Hematopoietic multipotent progenitor cell treated with erythropoietin and hydrocortisone succinate and interleukin-3 and kit ligand, for 4 days (in vitro differentiated cells): ENCODE measurements at regions not wholly inside any gene's neighbourhood (a gene's known extent, or its start where the extent isn't known, plus 50 kb on each side); places are given as distances from the start of the nearest gene placed in this dataset.

Source experiments
- DNase-seq: peaks from one replicate; pipeline ENCODE4 v3.0.0-alpha.2; 2015

DNA sequence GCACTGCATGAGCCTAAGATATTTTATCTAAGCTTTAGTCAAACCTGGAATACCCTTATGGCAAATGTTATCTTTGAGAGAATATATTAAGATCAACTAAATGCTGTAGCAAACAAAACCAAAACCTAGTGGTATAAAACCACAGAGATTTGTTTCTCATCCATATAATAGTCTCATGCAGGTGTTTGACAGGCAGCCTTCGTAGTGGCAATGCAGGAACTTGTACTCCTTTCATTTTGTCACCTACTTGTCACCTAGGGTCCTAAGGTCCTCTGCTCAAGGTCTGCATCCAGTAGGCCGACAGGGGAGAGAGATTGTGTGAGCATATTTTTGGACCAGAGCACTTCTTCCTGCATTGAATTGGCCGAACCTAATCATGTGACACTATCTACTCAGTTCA, 352.6 kb downstream of the GPR37 start:
- DNase-seq: no peak

DNA sequence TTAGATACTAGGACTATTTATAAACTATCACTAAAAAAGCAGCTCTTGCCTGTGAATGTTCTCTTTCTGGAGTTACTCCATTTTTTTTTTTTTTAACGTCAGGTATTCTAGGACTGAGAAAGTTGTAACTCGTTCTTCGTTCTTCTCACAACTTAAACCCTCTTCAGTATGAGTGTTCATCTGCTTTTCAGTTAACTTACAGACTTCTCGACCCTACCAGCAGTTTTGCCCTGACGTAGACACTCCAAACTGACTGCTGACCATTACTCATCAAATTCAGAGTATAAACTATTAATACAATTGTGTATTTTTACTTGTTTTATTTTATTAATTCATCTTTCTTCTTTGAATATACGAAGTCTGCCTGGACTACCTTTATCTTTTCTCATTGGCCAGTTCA, 353.1 kb downstream of the GPR37 start:
- DNase-seq: no peak

DNA sequence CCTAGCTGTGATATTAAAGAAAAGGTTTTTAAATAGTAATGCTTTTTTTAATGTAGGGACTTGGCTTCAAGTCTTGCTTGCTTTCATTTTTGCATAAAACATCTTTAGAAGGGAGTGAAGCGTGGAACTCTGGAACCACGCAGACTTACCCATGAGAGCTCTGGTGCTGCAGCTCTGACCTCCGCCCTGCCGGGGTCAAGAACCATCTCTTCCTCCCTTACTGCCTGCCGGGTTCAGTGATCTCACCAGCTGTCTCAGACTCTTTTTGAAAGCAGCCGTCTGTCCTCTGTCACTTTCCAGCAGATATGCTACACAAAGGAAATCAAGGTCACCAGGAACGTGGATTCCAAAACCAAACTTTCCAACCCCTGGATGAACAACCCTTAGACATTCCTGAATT, 353.8 kb downstream of the GPR37 start:
- no peak for DNase-seq

DNA sequence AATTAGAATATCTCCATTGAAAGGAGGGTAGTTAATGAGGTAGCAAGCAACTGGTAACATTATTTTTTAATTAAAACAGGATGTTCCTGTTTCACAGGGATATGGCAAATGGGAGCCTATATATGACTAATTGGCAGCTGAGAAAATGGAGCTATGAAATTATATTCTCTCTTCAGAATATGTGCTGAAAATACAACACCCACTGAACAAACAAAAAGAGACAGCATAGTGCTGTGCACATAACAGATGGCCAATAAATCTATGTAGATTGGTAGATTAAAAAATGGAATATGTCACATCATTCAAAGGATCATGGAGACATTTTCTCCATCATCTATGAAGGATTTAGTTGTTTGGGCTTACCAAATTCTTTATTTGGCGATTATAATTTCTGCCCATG, 362.0 kb downstream of the GPR37 start:
- no peak for DNase-seq

DNA sequence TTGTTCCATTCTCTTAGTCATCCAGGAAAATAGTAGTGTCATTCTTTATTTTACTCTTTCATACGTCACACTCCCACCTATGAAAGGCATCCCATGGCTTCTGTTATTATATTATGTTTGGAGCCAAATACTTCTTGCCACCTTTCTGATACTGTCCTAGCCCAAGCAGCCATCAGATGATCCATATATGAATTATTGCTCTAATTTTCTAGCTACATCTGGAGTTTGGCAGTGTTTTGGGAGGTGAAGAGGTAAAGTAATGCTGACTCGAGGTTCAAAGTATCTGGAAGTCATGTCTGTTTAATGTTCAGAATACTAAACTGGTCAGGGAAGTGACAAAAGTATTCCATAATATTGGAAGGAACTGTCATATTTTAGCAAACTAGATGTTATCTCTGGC, 362.5 kb downstream of the GPR37 start:
- no peak for DNase-seq

DNA sequence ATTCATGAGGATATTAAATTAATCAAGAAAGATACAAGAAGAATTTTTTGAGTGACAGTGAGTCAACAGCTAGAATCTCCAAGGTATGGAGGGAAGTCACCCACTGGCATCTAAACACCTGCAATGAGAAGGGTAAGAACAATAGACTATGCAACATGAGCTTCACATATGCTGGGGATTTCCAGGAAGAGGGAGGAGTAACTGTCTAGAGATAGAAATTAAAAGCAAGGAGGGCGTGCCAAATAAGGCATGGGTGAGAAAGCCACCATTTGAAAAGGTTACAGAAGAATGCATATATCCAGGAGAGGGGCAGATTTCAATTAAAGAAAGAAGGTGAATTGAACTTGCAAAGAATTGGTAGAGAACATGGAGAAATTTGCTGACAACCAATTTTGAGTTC, 365.7 kb downstream of the GPR37 start:
- DNase-seq: no peak

DNA sequence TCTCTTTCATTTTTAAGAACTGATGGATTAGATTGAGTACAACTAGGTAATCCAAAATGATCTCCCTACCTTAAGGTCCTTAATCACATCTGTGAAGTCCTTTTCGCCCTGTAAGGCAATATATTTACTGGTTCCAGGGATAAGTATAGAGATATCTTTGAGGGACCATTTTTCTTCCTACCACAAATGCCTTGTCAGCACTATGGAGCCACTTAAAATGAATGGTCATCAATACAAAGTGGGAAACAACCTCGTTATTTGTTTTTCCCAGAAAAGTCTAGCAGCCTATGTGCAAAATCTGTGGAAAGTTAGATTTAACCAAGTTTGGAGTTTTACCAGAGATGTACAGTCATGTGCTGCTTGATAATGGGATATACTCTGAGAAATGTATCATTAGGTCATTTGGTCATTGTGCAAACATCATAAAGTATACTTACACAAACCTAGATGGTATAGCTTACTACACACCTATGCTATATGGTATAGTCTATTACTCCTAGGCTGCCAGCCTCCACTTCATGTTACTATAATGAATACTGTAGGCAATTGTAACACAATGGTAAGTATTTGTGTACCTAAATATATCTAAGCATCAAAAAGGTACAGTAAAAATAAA, 366.2 kb upstream of the TMEM229A start:
- no peak for DNase-seq

DNA sequence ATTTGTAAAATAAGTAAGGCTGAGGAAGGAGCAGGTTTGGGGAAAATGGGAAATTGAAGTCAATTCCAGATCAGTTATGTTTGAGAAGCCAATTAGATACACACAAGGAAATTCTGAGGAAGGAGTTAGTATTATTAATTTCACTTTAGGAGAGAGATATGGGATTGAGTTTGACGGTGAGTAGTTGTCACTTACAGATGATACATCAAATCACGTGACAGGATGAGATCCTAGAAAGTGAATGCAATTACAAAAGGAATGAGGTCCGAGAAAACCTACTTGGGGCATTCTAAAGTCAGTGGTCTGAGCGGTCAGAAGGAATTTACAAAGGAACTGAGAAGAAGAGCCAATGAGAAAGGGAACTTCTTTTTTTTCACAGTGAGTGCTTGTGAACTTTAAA, 364.3 kb upstream of the TMEM229A start:
- DNase-seq: no peak

DNA sequence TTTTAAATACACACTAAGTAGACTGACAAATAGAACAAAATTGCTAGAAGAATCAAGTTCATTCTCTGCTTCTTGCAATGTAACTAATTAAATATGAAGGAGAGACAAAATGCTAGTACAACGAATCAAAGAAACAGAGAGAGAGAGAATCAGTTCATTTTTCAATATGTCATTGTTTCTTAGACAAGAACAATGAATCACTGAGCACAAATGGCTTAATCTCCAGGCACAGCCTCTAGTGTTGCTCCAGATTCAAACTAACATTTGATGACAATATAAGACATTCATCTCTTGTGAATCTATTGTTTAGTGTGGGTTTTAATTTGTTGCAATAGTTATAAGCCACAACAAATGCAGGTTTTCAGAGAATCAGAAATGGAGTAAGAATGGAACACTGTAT, 357.4 kb upstream of the TMEM229A start:
- DNase-seq: no peak

DNA sequence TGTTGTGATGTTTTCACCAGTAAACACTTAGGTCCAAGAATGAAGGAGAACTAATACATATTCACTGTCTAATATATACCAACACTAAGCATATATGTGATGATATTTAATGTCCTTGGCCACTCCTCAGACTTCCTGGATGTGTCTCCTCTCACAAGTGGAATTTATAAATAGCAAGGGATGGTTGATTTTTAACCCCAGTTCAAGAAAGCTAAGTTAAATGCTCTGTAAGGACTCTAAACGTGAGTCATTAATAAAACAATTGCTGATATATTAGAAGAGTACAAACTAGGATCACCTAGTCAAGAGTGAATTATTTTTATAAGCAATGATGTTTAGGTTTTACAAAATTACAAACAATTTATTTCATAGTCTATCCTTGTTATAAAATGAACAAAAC, 355.9 kb upstream of the TMEM229A start:
- no peak for DNase-seq

DNA sequence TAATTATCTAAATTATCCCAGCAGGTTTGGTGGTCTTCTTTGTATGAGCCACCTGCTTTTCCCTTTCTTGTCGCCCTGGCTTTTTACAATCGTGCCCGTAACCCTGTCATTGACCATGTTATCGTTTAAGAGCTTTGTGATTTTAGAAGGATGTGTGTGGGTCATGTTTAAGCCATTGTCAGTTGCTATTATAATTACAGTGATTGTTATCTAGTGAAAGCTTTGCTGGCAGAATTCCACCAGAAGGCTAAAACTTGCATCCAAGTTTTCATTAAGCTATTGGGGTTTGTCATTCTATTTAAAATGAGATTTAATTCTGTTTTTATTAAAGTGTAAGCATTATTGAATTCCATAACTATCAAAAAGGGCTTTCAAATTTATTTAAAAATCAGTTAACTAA, 354.2 kb upstream of the TMEM229A start:
- no peak for DNase-seq

DNA sequence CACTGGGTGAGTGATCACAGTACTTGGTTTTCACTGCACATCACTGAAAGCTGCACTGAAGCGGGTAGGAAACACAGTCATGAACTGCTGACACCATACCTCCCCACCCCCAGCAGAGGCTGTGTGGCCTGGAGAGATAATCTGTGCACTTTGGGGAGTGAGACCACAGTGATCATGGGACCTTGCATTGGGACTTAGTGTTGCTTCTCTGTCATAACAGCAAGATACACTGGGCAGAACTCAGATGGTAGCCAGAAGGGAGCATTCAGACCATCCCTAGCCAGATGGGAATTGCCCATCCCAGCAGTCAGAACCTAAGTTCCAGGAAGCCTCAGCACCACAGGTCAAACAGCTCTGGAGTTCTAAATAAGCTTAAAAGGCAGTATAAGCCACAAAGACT, 346.4 kb upstream of the TMEM229A start:
- no peak for DNase-seq

DNA sequence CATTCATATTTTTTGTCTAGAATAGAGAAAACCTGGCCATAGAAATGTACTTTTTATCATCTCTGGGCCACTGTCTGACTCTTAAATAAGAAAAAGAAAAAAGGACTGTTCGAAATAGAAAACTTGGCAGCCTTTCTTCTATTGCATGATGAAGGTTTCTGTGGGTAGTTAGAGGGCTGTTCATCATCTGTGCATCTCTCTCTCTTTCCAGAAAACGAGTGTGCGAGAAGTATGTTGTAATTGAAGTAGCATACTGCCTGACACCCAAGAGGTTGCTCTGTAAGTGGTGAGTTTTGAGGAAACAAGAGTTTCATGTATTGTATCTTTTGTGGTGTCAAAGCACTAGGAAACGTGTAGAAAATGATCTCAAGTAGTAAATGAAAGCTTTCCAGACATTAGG, 343.2 kb upstream of the TMEM229A start:
- no peak for DNase-seq

DNA sequence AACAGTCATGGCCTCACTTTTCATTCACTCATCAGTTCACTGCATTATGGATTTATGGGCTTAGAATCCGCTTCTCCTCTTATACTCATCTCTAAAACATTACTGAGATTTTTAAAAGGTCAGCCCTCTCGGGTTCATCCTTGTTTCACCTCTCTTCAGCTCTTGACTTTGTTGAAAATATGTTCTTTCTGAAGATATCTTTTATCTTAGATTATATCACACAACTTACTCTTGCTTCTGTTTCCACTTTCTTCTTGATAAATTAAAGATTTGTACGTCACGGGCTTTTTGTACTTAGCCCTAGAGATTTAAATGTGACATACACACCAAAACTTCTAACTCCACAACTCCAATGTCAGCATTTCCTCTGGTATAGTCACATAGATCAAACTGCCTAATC, 342.5 kb upstream of the TMEM229A start:
- no peak for DNase-seq

DNA sequence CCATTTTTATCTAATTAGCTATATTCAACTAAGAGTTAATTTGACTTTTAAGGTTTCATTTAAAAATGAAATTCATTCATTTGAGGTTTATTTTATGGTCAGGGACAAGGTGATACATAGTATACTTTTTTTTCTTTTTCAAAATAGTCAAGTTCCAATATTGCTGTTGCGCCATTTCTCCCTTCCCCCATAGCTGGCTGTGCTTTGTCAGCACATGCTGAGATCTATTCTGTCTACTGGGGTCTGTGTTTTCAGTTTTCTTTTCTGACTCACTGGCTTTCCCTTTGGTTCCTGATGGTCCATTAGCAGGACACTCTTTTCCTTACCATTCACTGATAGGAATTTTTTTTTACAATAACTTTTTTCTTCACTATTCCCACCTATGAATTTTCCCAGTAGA, 336.4 kb upstream of the TMEM229A start:
- DNase-seq: no peak

DNA sequence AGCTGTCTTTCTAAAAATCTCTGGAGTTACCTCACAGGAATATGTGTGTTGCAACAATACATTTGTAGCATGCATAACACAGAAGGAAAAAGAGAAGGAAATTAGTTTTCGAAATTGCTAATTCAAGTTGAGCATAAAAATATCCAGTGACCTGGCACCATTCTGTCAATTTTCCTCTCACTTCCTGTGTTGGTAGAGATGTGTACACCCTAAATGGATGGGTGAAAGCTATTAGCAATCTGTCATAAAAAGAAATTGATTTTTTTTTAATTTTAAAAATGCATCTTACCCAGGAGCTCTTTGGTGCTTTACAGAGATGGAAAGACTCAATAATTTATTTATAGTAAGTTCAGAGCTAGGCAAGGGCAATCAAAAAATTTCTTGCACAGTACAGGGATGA, 333.3 kb upstream of the TMEM229A start:
- DNase-seq: no peak

DNA sequence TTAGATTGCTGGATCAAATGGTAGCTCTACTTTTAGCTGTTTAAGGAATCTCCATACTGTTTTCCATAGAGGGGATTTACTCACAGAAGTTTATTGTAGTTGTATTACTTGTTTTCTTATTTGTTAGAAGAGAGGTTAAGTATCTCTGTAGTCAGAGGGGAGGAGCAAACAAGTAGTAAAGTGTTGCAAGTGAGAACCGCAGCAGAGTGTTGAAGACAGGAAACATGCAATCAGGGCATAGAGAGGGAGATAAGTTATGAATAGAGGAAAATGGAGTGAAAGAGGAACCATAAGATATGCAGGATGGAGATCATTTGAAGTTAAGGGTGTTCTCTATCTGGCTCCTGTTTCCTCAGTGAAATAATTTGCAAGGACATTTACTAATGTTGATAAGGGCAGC, 331.4 kb upstream of the TMEM229A start:
- peak; percentile 4 for DNase-seq

DNA sequence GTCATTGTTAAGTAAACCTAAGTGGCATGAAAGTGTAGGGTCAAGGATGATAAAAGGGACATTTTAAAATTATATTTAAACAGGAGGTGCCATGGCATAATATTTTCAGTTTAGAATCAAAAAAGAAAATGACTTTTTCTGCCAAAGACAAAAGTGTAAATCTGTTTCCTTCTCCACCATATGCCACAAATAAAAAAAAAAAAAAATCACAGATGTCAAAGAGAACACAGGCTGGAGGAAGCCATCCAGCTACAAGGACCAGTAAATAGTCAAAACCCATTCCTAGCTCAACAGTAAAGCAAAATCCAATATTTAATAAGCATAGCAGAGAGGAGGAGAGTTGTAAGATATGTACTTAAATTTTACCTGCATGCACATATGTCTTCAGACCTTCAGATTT, 321.3 kb upstream of the TMEM229A start:
- DNase-seq: no peak

DNA sequence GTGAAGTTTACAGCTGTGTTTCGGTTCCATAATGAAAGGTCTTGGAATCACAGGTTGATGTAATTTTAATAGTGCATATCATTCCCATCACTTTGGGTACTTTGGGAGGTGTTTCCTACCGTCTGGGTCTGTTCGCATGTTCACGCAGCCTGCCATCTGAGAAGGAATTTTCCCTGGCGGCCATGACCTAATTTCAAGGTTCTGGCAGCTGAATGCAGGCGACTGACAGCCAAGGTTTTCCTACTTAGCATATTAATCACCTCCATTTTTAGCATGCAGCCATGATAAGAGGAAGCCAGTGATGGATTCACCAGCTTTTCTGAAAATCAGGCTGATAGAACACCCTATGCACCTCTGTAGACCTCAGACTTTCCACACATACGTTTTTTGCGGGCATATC, 319.1 kb upstream of the TMEM229A start:
- DNase-seq: no peak

DNA sequence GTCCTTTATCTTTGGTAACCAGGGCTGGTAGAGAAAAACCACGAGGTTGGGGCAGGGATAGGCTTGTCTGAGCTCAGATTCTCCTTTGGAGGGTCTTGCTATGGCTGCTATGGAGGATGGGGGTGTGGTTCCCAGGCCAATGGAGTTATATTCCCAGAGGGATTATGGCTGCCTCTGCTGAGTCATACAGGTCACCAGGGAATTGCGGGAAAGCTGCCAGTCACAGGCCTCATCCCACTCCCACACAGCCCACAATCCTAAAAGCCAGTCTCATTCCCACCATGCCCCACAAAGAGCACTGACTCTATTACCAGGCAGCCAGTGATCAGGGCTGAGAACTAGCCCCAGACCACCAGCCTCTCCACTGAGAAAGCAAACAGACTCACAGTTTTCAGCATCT, 316.6 kb upstream of the TMEM229A start:
- no peak for DNase-seq

DNA sequence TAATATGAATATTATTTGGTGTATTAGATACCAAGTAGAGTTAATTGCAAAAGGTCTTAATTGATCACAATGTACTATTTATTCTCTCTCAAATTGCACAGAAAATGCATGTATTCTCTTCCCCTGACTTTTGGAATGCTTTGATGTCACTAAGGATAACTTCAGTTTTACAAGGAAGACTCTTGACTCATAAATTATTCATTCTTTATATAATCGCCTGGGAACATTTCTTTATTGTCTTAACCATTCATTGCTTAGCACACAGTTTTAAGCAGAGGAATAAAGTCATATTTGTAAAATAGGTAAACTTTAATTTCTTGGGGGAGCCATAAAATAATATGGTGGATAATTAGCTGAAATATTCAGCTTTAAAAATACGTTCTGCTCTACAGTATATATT, 306.0 kb upstream of the TMEM229A start:
- DNase-seq: no peak

DNA sequence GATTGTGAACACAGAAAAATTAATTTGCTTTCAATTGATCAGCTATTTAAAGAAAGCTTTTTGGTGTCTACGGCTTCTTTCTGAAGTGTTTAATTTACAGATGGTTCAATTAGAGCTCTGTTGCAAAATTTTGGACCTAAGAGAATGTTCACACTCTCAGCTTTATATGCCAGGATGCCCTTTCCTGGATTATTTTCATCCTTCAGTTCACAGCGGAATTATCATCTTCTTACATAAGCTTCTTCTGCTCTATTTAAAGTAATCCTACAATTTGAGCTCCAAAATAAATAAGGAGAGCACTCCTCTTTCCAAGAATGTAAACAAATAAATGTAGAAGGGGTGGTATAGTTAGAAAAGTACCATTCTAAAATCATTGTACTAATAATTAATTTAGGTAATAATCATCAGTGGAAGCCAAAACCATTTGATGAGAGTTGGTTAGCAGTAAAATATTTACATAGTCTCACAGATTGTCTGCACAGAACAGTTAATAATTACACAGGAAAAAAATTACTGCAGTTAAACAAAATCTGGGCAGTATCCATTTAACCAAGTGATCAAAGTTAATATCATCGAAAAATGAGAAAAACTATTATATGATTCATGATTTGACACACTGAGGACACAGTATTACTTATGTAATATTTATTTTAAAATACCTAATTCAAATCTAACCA, 298.0 kb upstream of the TMEM229A start:
- no peak for DNase-seq

DNA sequence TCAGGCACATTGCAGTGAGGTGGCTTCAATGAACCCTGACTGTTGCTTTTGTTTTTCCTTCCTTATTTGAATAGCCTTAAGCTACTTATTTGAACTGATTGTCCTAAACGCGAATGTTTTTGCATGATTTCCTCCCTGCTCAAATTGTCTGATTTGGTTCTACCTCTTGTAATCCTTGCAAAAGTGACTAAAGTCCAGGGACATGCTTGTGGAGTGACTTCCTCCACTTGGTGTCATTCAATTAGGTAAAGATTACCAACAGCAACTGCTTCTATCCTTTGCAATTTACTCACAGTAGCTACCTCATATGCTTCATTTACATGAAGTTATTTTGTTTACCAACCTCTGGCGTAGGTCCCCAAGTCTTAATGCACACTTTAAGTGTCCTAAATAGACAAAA, 295.9 kb upstream of the TMEM229A start:
- DNase-seq: no peak

DNA sequence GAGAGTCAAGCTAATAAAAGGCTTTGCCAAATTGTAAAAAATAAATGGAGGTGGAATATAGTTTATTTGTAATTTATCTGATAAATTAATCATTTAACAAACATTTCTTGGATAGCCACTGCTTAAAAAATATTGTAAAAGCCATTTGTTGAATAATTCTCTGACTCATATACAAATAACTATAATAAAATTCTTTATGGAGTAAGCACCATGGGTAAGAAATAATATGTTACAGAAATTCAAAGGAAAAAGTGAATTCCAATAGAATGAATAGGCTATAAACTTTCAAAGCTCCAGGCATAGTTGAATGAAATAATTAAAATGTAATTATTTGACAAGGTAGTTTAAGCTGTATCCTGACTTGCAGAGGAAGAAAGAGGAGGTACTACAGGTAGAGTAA, 291.4 kb upstream of the TMEM229A start:
- DNase-seq: no peak

DNA sequence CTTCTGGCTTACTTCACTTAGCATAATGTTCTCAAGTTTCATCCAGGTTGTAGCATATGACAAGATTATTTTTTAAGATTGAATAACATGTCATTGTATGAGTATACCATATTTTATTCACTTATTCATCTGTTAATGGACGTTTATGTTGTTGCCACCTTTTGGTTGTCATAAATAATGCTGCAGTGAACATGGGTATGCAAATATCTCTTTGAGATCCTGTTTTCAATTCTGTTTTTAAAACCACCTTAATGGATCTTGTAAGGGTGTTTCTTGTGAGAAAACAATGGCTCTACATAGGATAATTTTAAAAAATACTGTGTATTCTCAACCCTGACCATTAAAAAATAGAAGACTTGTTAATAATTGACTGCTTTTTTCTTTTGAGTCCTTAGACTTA, 290.7 kb upstream of the TMEM229A start:
- DNase-seq: no peak
